Thyroid gland (tissue), 4 donors: ENCODE measurements at regions not wholly inside any gene's neighbourhood (a gene's known extent, or its start where the extent isn't known, plus 50 kb on each side); places are given as distances from the start of the nearest gene placed in this dataset.

Experiments used
- CTCF ChIP-seq, 6 experiments: fragments of 200-600 bp in 3 of 6; fragments of 450-650 bp in 3 of 6; sonication (generic) in 3 of 6; IDR thresholded peaks; one replicate each; pipeline ENCODE4 v1.5.1; 2016 to 2019; ENCODE audit warnings: antibody characterized with exemption in 6 of 6, mild to moderate bottlenecking in 2 of 6, inconsistent platforms in 1 of 6, moderate library complexity in 1 of 6
- POLR2A ChIP-seq, 2 donors: fragments of 450-650 bp; IDR thresholded peaks; one replicate each; pipeline ENCODE4 v1.6.1; 2017; ENCODE audit warnings: antibody characterized with exemption in 2 of 2, mild to moderate bottlenecking in 2 of 2, moderate library complexity in 1 of 2

- TF ChIP-seq CTCF (IDR thresholded peaks at IDR 0.05) (no peak), POLR2A (IDR thresholded peaks at IDR 0.05) (no peak)
These were observed 133.3 kb downstream of the DACT1 start for GRCh38 chr14:58771016-58771415.
